ENCODE measurements at regions not wholly inside any gene's neighbourhood (a gene's known extent, or its start where the extent isn't known, plus 50 kb on each side); places are given as distances from the start of the nearest gene placed in this dataset.

DNA sequence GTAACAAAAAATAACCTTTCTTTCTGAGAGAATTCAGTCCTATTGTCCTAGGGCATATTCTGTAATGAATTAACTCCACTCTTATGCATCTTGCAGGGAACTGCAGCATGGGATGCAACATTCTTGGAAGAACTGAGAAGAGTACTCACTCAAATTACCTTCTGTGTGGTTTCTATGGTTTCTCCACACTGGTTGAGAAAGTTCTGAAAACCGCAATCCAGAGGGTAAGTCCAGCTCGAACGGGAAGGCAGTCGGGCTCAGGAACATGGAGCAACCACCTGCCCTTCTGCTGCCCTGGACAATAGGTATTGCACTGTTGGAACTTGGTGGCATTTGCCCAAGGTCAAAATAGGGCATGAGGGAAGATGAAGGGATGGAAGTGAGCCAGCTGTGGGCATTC, 59.6 kb upstream of the CDK13 start:
- no peak for DNase-seq (ENCODE audit: low spot score)

DNA sequence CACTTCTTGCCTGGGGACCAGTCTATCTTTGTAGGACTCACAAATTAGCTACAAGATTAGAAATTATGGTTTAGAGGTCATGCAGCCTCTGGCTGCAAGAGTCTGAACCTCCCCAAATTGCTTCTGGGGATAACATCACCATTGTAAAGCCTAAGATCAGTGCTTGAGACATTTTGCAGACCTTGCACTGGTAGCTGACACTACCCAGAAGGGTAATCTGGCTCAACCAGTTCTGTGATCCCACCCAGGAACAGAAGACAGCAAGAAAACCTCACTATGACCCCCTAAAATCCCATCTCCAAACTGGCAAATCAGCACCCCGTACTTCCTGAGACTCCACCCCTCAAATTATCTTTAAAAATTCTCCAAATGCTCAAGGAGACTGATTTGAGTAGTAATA, 58.2 kb upstream of the CDK13 start:
- no peak for DNase-seq (ENCODE audit: low spot score)

GRCh38 chr7:39892361-39892760, 57.7 kb upstream of the CDK13 start:
- no peak for DNase-seq (ENCODE audit: low spot score)

DNA sequence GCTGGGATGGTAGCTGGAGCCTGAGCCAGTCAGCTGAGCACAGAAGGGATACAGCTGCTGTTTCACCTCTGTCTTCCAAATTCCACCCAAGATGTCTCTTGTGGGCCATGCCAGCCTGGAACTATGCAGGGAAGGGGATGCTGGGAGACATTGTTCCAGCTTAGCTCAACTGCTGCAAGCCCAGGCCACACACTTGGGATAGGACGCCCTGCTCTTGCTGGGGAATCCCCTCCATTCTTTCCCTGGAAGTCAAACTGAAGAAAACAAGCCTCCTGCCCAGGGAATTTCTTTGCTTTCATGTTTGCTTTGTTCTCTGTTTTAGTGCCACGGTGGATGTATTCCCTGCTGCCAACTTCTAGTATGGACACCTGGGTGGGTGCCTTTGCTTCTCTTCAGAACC, 55.2 kb upstream of the CDK13 start:
- DNase-seq (ENCODE audit: low spot score), result no peak

- DNase-seq (ENCODE audit: low spot score), result no peak
Observed at GRCh38 chr7:39896840-39897239, 53.2 kb upstream of the CDK13 start.

DNA sequence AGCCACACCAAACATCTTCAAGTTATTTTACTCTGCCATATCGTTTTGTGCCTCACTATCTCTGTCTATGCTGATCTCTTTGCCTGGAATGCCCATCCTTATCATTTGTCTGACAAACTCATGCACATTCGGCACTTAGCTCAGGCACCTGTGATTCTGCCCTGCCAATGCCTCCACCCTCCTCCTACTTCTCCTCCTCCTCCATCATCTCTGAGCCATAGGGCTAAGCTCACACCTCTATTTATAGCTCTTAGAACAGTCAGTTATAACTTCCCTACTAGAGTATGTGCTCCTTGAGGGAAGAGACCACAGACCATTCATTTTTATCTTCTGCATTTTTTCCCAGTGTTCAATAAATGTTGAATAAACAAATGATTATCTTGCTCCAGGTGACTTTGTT, 51.2 kb upstream of the CDK13 start:
- DNase-seq (ENCODE audit: low spot score), result no peak
